ENCODE measurements at regions not wholly inside any gene's neighbourhood (a gene's known extent, or its start where the extent isn't known, plus 50 kb on each side); places are given as distances from the start of the nearest gene placed in this dataset.
A peak's percentile ranks its signal among the peaks of the same experiment; 100 is the strongest.

DNA sequence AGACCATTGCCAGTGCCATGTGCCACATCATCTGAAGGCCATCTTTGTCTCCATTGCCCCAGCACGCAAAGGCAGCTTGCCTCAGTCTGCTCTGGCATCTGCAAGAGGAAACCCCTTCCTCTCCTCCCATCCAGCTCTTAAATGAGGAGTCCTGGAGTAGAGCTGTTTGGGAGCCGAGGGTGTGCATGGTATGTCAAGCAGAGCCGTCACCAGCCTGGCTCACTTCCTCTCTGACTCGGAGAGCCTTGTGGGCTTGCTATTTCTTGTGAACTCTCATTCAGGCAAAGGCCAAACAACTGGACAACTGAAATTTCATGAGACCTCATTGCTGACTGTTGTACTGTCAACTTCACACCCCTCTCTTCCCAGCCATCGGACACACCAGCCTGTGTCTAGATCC is 143.9 kb downstream of the SIPA1L2 start:
- peaks cover 23% of the 10 kb centered on the region for H3K36me3 ChIP-seq
- H3K9me3 ChIP-seq, result no peaks in the 10 kb centered on the region
- no peak overlapping the region for H3K4me3 ChIP-seq
- H3K27me3 ChIP-seq, result no peaks in the 10 kb centered on the region
- H3K27ac ChIP-seq, result peak overlapping the region; percentile 51 to 76
- H3K4me1 ChIP-seq, result peaks cover 0 to 32% of the 10 kb centered on the region in 2 donors
- TF ChIP-seq, protein P1, sequence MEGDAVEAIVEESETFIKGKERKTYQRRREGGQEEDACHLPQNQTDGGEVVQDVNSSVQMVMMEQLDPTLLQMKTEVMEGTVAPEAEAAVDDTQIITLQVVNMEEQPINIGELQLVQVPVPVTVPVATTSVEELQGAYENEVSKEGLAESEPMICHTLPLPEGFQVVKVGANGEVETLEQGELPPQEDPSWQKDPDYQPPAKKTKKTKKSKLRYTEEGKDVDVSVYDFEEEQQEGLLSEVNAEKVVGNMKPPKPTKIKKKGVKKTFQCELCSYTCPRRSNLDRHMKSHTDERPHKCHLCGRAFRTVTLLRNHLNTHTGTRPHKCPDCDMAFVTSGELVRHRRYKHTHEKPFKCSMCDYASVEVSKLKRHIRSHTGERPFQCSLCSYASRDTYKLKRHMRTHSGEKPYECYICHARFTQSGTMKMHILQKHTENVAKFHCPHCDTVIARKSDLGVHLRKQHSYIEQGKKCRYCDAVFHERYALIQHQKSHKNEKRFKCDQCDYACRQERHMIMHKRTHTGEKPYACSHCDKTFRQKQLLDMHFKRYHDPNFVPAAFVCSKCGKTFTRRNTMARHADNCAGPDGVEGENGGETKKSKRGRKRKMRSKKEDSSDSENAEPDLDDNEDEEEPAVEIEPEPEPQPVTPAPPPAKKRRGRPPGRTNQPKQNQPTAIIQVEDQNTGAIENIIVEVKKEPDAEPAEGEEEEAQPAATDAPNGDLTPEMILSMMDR (IDR thresholded peaks at IDR 0.05), result no peak
- DNase-seq (ENCODE audit: low spot score), result no peak

DNA sequence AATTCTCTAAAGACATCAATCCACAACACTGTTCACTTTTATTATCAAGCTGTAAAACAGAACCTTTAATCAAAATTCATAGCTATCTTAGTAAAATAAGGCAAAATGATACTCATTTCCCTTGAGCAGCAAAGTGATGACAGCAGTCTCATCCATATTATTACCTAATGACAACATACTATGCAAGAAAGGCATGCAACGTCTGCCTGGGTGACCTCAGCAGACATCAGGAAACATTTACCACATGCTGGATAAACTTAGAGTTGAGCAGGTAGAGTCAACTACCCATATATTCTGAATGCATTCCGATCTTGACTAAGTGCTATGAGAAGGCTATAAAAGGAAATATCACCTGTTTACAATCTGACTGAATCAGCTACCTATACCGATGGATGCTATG is 145.1 kb downstream of the SIPA1L2 start:
- TF ChIP-seq, protein P1 (IDR thresholded peaks at IDR 0.05), result no peak
- Histone ChIP-seq H3K27ac (peak overlapping the region in 1 of 2 donors; percentile 27), H3K27me3 (no peaks in the 10 kb centered on the region), H3K9me3 (no peaks in the 10 kb centered on the region), H3K4me3 (no peak overlapping the region), H3K4me1 (peaks cover 0 to 32% of the 10 kb centered on the region in 2 donors), H3K36me3 (peaks cover 16% of the 10 kb centered on the region)
- DNase-seq (ENCODE audit: low spot score), result no peak

GRCh38 chr1:232483826-232484225 is 146.1 kb downstream of the SIPA1L2 start:
- no peaks in the 10 kb centered on the region for H3K9me3 ChIP-seq
- no peak for DNase-seq (ENCODE audit: low spot score)
- peaks cover 0 to 32% of the 10 kb centered on the region in 2 donors for H3K4me1 ChIP-seq
- no peaks in the 10 kb centered on the region for H3K27me3 ChIP-seq
- peaks cover 16% of the 10 kb centered on the region for H3K36me3 ChIP-seq
- H3K4me3 ChIP-seq, result no peak overlapping the region
- TF ChIP-seq, protein P1 (IDR thresholded peaks at IDR 0.05), result no peak
- H3K27ac ChIP-seq, result peak overlapping the region in 1 of 2 donors; percentile 51

- Histone ChIP-seq H3K9me3 (no peaks in the 10 kb centered on the region), H3K4me1 (peaks cover 0 to 43% of the 10 kb centered on the region in 2 donors), H3K27me3 (no peaks in the 10 kb centered on the region), H3K36me3 (peaks cover 16% of the 10 kb centered on the region), H3K27ac (no peak overlapping the region), H3K4me3 (no peak overlapping the region)
- TF ChIP-seq, protein P1 (IDR thresholded peaks at IDR 0.05), result no peak
- DNase-seq (ENCODE audit: low spot score), result no peak
Measured at GRCh38 chr1:232481091-232481490, 148.8 kb downstream of the SIPA1L2 start.

- H3K36me3 ChIP-seq, result peaks cover 9% of the 10 kb centered on the region
Measured at GRCh38 chr1:232477728-232478127, 152.2 kb downstream of the SIPA1L2 start.

More at GRCh38 chr1:232477728-232478127, 152.2 kb downstream of the SIPA1L2 start:
- Histone ChIP-seq H3K9me3 (no peaks in the 10 kb centered on the region), H3K4me1 (peaks cover 0 to 36% of the 10 kb centered on the region in 2 donors), H3K27ac (peak overlapping the region; percentile 7 to 59), H3K4me3 (no peak overlapping the region), H3K27me3 (no peaks in the 10 kb centered on the region)
- peak; percentile 64 for DNase-seq (ENCODE audit: low spot score)
- TF ChIP-seq, protein P1 (IDR thresholded peaks at IDR 0.05), result no peak

Measured in right atrium auricular region (tissue), 2 donors.